Fibroblast of villous mesenchyme (primary cell): ENCODE measurements at regions not wholly inside any gene's neighbourhood (a gene's known extent, or its start where the extent isn't known, plus 50 kb on each side); places are given as distances from the start of the nearest gene placed in this dataset.

Experiments used
- DNase-seq: peaks from one replicate; pipeline ENCODE4 v3.0.0-alpha.2; 2010; ENCODE audit warnings: low read depth
- H3K4me3 ChIP-seq: 2 replicates; pipeline ENCODE4 v1.5.1; 2011; ENCODE audit warnings: low read depth, mild to moderate bottlenecking, low read length
- CTCF ChIP-seq: IDR thresholded peaks from 2 replicates; pipeline ENCODE4 v1.5.1; 2012; ENCODE audit warnings: low read depth, mild to moderate bottlenecking, low read length; ENCODE audit not compliant: insufficient read depth

GRCh38 chr11:113531083-113531482 lies 55.9 kb upstream of the DRD2 start:
- TF ChIP-seq CTCF: no peak
- no peak overlapping the region for H3K4me3 ChIP-seq
- DNase-seq: no peak

GRCh38 chr11:113529606-113530005 lies 54.4 kb upstream of the DRD2 start:
- H3K4me3 ChIP-seq: no peak overlapping the region
- TF ChIP-seq CTCF: no peak
- no peak for DNase-seq

GRCh38 chr11:113528982-113529381 lies 53.8 kb upstream of the DRD2 start:
- no peak for DNase-seq
- no peak overlapping the region for H3K4me3 ChIP-seq
- no peak for TF ChIP-seq CTCF

- no peak for TF ChIP-seq CTCF
- no peak for DNase-seq
- no peak overlapping the region for H3K4me3 ChIP-seq
Observed at GRCh38 chr11:113526521-113526920, 51.3 kb upstream of the DRD2 start.
